GM19463 (cell line): ENCODE measurements at regions not wholly inside any gene's neighbourhood (a gene's known extent, or its start where the extent isn't known, plus 50 kb on each side); places are given as distances from the start of the nearest gene placed in this dataset.

Experiments used
- ATAC-seq: cut with Tn5 transposase; IDR thresholded peaks from one replicate; pipeline ENCODE4 v1.9.1; 2021; ENCODE audit warnings: mild to moderate bottlenecking, moderate library complexity; ENCODE audit not compliant: unreplicated experiment

DNA sequence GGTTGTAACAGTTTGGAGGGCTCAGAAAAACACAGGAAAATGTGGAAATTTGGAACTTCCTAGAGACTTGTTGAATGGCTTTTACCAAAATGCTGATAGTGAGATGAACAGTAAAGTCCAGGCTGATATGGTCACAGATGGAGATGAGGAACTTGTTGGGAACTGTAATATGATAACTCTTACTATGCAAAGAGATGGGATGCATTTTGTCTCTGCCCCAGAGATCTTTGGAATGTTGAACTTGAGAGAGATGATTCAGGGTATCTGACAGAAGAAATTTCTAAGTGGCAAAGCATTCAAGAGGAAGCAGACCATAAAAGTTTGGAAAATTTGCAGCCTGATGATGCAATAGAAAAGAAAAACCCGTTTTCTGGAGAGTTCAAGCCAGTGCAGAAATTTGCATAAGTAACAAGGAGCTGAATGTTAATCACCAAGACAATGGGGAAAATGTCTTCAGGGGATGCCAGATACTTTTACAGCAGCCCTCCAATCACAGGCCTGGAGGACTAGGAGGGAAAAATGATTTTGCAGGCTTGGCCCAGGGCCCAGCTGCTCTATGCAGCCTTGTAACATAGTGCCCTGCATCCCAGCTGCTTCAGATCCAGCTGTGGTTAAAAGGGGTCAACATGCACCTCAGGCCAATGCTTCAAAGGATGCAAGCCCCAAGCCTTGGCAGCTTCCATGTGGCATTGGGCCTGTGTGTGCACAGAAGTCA, 572.7 kb upstream of the ATP2B1 start:
- ATAC-seq = no peak

GRCh38 chr12:90280564-90281058, 572.0 kb upstream of the ATP2B1 start:
- peak; percentile 47 for ATAC-seq

DNA sequence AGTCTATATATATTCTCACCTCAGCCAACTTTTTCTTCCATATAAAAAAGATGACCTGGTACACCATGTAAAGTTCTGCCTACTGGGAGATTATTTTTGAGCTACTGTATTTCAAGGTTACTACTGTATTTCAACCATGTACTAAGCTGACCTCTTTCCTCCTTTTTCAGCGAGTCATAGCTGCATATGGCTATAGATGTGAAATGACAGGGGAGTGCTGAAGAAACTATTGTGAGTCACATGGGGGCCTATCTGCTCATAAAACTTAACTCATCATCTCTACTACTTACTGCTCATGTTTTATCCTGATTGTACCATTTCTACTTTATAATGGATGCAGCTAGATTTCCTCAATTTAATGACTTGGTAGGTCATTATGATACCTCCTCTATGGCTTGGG, 571.4 kb upstream of the ATP2B1 start:
- ATAC-seq = no peak

DNA sequence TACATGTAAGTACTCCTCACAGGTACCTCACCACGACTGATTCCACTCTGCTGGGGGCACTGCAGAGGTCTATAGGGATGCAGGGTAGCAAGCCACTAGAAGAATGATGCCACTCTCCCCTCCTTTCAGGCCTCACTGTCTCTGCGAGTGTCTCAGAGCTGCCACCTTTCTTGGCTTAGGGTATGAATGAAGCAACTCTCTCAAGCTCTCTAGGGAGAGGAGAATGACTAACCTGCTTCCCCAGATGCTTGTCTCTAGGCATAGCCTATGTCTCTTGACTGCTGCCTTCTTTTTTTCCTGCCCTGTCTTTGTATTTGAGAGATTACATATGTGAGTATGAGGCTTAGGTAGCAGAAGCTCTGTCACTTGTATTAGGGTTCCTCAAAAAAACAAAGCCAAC, 566.5 kb upstream of the ATP2B1 start:
- no peak for ATAC-seq

GRCh38 chr12:90274407-90274806, 565.8 kb upstream of the ATP2B1 start:
- ATAC-seq = no peak

GRCh38 chr12:90268574-90268973, 559.9 kb upstream of the ATP2B1 start:
- ATAC-seq = no peak

DNA sequence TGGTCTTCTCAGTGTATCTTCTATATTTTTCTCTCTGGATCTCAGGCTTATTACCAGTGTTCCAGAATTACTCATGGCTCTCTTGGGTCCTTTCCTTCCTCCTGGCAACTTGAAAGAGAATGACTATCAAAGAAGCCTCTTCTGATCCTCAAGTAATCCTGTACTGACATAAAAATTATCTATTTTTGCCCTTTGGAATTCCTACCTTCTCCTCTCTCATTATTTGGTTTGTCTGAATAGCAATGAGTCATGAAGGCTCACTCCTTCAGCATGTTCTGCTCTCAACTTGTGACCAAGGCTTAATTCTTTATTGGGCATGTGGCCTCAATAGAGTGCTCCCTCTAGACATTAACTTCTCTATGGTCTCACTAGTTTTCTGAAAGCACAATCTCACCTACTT, 553.6 kb upstream of the ATP2B1 start:
- ATAC-seq = no peak

GRCh38 chr12:90261283-90261682, 552.6 kb upstream of the ATP2B1 start:
- no peak for ATAC-seq

GRCh38 chr12:90260136-90260535, 551.5 kb upstream of the ATP2B1 start:
- no peak for ATAC-seq

DNA sequence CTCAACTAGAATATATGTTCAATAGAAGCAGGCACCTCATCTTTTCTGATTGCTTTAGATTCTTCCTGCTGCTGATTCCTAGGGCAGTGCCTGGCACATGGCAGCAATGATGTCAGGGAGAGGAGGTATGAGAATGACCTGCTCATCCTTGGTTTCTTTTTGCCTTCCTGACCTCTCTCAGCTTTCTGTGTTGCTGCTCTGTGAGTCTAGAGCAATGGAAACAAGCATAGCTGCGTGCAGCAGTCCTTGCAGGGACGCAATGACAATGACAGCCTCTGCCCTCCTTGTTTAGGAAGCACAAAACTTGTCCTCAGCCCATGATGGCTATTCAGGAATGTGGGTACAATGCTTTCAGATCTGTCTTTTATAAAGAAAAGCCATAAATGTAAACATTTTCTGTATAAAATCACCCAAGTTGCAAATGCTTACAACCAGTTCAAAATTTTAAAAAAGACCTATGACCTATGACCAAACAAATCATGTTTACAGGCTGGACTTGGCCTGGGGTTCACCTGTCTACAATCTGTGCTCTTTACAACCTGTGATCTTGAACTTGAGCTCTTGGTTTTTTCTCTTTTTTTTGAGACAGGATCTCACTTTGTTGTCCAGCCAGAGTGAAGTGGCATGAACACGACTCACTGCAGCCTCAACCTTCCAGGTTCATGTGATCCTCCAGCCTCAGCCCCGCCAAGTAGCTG, 549.4 kb upstream of the ATP2B1 start:
- no peak for ATAC-seq

DNA sequence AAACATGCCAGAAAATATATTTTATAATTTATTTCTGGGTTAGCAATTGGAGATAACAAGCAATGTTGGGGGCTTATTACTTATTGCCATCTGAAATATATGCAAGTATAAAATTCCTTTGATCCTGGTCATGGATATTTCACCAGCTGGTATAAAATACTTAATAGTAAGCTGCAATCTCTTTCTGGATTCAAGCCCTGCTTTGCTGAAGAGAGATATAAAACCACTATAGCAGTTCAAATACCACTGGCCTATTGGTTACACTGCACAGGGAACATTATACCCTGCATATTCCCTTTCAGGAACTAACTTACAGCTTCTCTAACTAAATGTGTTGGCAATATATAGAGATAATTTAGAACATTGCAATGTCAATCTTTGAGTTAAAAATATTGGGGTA, 546.2 kb upstream of the ATP2B1 start:
- no peak for ATAC-seq

- ATAC-seq = peak; percentile 100
Measured at GRCh38 chr12:90253674-90254181, 545.1 kb upstream of the ATP2B1 start.

- no peak for ATAC-seq
Measured at GRCh38 chr12:90253136-90253535, 544.5 kb upstream of the ATP2B1 start.

- ATAC-seq = no peak
Measured at GRCh38 chr12:90250766-90251165, 542.1 kb upstream of the ATP2B1 start.

DNA sequence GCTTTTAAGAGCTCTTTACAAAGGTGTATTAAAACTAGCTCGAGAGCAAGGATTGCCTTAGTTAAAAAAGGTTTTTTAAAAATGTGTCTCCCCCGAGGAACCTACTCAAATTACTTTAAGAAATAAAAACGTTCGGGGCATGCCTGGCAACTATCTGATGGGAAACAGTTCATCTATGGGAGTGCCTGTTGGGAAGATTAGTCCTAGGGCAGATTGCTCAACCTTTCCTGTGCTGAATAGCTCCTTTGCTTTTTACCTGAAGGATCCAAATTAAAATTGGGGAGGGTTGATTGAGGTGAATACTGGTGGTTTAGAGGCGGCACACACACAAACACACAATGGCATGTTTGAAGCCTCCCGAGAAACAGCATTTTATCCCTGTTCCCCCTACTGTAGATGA, 541.4 kb upstream of the ATP2B1 start:
- ATAC-seq = no peak

- ATAC-seq = no peak
Measured at GRCh38 chr12:90246688-90247087, 538.0 kb upstream of the ATP2B1 start.

GRCh38 chr12:90245391-90245790, 536.8 kb upstream of the ATP2B1 start:
- no peak for ATAC-seq

GRCh38 chr12:90244232-90244631, 535.6 kb upstream of the ATP2B1 start:
- ATAC-seq = no peak

DNA sequence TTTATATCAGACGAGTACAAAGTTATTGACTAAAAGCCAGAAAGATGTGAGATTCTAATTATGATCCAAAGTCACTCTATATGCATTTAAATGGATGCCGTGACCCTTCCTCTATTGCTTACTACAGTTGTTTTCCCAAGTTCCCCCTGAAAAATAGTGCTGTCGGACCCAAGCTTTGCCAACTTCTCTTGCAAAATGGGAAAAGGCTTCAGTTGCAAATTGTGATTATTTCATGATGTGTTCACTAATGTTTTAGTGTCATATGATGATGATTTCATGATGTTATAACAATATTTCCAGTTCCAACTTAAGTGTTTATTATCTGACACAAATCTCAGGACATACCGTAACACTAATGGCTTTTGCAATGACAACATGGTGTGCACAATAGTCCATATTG, 534.6 kb upstream of the ATP2B1 start:
- no peak for ATAC-seq

DNA sequence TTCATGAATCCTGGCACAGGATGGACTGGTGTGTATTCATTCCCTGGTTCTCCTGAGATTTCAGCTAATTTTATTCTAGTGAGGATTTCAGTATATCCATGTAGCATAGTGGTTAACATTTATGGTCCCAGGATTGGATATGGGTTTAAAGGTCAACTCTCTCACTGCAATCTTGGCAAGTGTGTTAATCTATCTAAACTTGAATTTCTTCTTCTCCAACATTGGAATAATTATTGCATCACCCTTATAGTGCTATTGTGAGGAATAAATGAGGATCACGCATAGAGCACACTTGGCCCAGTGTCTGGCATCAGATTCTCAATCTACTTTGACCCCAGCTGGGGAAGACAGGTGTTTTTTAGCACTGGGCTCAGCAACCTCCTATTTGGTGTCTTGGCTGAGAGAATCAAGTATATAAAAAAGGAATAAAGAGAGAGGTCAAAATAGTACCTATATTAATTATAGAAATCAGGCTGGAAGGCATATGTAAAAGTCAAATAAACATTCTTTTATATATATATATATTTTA, 531.2 kb upstream of the ATP2B1 start:
- ATAC-seq = no peak

DNA sequence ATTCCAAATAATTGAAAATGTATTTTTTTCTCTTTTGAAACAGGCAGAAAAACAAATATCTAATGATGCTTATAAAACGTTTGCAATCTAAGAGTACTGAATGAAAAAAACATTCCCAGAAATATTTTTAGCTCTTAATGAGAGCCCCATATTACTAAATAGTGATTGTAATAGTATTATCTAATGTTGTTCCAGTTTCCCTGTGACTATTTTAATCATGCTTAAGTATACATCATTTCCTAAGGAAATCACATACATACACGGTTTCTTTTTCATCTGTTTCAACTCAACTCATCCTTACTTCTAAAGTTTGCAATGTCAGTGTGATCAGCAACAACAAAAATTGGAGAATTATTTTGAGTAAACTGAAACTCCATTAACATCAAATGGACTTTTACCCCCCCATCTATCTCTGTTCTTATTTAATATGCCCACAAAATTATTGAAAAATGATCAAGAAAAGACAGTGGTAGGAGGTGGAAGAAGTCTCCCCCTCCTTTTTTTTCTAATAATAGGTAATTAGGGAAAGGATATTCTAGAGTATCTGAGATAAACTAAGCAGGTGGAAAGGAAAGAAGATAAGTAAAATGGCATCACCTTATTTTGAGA, 530.1 kb upstream of the ATP2B1 start:
- ATAC-seq = no peak

DNA sequence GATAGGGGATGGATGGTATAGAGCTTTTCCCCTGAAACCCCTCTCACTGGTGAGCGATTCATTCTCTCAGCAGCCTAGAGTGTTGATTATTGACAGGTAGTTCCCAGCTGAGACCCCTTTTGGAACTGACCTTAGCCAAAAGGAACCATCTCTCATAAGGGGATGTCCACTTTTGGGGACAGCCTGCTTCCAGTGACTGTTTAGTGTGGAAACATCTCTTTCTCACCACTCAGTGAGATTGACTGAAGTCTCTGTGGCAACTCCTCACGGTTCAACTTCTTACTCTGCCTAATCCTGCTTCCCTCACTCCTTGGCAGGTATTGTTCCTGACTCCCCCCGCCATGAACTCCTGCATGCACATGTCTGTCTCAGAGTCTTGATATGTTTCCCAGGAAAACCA, 529.2 kb upstream of the ATP2B1 start:
- ATAC-seq = no peak
